NCI-H2196 treated with DMSO at 0.1 percent for 48 hours (cell line): ENCODE measurements at regions not wholly inside any gene's neighbourhood (a gene's known extent, or its start where the extent isn't known, plus 50 kb on each side); places are given as distances from the start of the nearest gene placed in this dataset.
"Not testable (repeated sequence)": the region's sequence is repeated elsewhere in the genome, so short reads cannot be mapped to it uniquely, and the experiment has no call there.

Experiments
- DNase-seq: peaks from one replicate; lab custom pipeline; 2025; ENCODE audit not compliant: unreplicated experiment; lab: John Stamatoyannopoulos, UW

- DNase-seq: no peak
Measured at GRCh38 chr12:124477107-124477915, 90.1 kb downstream of the NCOR2 start.

- no peak for DNase-seq
Measured at GRCh38 chr12:124476011-124476400, 91.4 kb downstream of the NCOR2 start.

GRCh38 chr12:124475295-124476010, 92.0 kb downstream of the NCOR2 start:
- no peak for DNase-seq

- peak; percentile 22 for DNase-seq
Measured at GRCh38 chr12:124474709-124475108, 92.7 kb downstream of the NCOR2 start.

GRCh38 chr12:124472690-124473279, 94.6 kb downstream of the NCOR2 start:
- no peak for DNase-seq

- DNase-seq: no peak
Measured at GRCh38 chr12:124471828-124472227, 95.6 kb downstream of the NCOR2 start.

- no peak for DNase-seq
Measured at GRCh38 chr12:124470806-124471205, 96.6 kb downstream of the NCOR2 start.

- no peak for DNase-seq
Measured at GRCh38 chr12:124470139-124470538, 97.3 kb downstream of the NCOR2 start.

- no peak for DNase-seq
Measured at GRCh38 chr12:124469193-124469888, 98.1 kb downstream of the NCOR2 start.

- not testable (repeated sequence) for DNase-seq
Measured at GRCh38 chr12:124467549-124467948, 99.9 kb downstream of the NCOR2 start.

GRCh38 chr12:124466216-124467128, 100.9 kb downstream of the NCOR2 start:
- no peak for DNase-seq

GRCh38 chr12:124465473-124465872, 101.9 kb downstream of the NCOR2 start:
- DNase-seq: no peak

- DNase-seq: no peak
Measured at GRCh38 chr12:124464830-124465229, 102.6 kb downstream of the NCOR2 start.

GRCh38 chr12:124464062-124464461, 103.3 kb downstream of the NCOR2 start:
- no peak for DNase-seq

- DNase-seq: no peak
Measured at GRCh38 chr12:124463341-124463921, 104.0 kb downstream of the NCOR2 start.

GRCh38 chr12:124462750-124463149, 104.7 kb downstream of the NCOR2 start:
- no peak for DNase-seq

GRCh38 chr12:124461851-124462623, 105.4 kb downstream of the NCOR2 start:
- no peak for DNase-seq

GRCh38 chr12:124461241-124461673, 106.2 kb downstream of the NCOR2 start:
- no peak for DNase-seq

GRCh38 chr12:124460771-124461170, 106.6 kb downstream of the NCOR2 start:
- DNase-seq: no peak
